Mammary epithelial cell (primary cell): ENCODE measurements at regions not wholly inside any gene's neighbourhood (a gene's known extent, or its start where the extent isn't known, plus 50 kb on each side); places are given as distances from the start of the nearest gene placed in this dataset.

ENCODE experiments used
- EZH2 ChIP-seq: IDR thresholded peaks from 2 replicates; pipeline ENCODE4 v1.6.1; 2012; ENCODE audit warnings: low read length, inconsistent platforms, borderline replicate concordance
- TF ChIP-seq, protein P1 (sequence below), 2 donors: IDR thresholded peaks in 1 of 2; conservative IDR thresholded peaks in 1 of 2; 2 replicates each; pipeline ENCODE4 v1.5.1; 2011 to 2012; ENCODE audit warnings: inconsistent platforms in 2 of 2, low read length in 2 of 2, mild to moderate bottlenecking in 2 of 2, control low read depth in 1 of 2, low read depth in 1 of 2; ENCODE audit not compliant: insufficient read depth in 1 of 2; ENCODE audit errors: extremely low read depth in 1 of 2

DNA sequence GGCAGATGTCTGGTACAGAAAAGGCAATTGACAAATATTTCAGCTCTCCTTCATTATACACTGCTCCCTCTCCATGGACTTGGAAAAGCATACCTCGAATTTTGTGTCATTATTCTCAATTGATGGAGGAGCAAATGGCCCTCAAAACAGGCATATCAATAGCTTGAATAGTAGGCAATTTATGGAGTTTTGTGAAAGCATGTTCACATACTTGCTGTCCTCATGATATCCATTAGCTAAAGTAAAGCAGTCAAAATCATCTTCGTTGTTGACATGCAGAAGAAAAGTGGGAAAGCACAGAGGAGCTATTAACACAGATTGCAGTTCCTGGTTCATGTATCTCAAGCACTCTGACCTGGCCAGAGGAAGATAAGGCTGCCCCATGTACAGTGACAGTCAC is 472.8 kb downstream of the CCSER2 start:
- TF ChIP-seq, protein P1, sequence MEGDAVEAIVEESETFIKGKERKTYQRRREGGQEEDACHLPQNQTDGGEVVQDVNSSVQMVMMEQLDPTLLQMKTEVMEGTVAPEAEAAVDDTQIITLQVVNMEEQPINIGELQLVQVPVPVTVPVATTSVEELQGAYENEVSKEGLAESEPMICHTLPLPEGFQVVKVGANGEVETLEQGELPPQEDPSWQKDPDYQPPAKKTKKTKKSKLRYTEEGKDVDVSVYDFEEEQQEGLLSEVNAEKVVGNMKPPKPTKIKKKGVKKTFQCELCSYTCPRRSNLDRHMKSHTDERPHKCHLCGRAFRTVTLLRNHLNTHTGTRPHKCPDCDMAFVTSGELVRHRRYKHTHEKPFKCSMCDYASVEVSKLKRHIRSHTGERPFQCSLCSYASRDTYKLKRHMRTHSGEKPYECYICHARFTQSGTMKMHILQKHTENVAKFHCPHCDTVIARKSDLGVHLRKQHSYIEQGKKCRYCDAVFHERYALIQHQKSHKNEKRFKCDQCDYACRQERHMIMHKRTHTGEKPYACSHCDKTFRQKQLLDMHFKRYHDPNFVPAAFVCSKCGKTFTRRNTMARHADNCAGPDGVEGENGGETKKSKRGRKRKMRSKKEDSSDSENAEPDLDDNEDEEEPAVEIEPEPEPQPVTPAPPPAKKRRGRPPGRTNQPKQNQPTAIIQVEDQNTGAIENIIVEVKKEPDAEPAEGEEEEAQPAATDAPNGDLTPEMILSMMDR (conservative IDR thresholded peaks at IDR 0.05 in 1 of 2, IDR thresholded peaks at IDR 0.05 in 1 of 2; ENCODE audit: extremely low read depth in 1 of 2, insufficient read depth in 1 of 2, low read depth in 1 of 2, low read length in 2 of 2): no peak
- TF ChIP-seq EZH2: no peak
